NCI-H345 treated with DMSO at 0.1 percent for 48 hours (cell line): ENCODE measurements at regions not wholly inside any gene's neighbourhood (a gene's known extent, or its start where the extent isn't known, plus 50 kb on each side); places are given as distances from the start of the nearest gene placed in this dataset.
"Not testable (repeated sequence)": the region's sequence is repeated elsewhere in the genome, so short reads cannot be mapped to it uniquely, and the experiment has no call there.

Source experiments
- DNase-seq: peaks from one replicate; lab custom pipeline; 2025; ENCODE audit not compliant: unreplicated experiment; lab: John Stamatoyannopoulos, UW

- DNase-seq, result not testable (repeated sequence)
Measured at GRCh38 chr2:76697439-76697838, 824.7 kb downstream of the LRRTM4 start.

- no peak for DNase-seq
Measured at GRCh38 chr2:76692908-76693307, 829.3 kb downstream of the LRRTM4 start.

GRCh38 chr2:76688732-76689131 lies 833.4 kb downstream of the LRRTM4 start:
- DNase-seq, result no peak

GRCh38 chr2:76687923-76688322 lies 834.3 kb downstream of the LRRTM4 start:
- DNase-seq, result no peak

- no peak for DNase-seq
Measured at GRCh38 chr2:76684756-76685155, 837.4 kb downstream of the LRRTM4 start.

- no peak for DNase-seq
Measured at GRCh38 chr2:76679025-76679396, 843.2 kb downstream of the LRRTM4 start.

GRCh38 chr2:76678383-76679024 lies 843.7 kb downstream of the LRRTM4 start:
- no peak for DNase-seq

GRCh38 chr2:76675212-76675611 lies 847.0 kb downstream of the LRRTM4 start:
- DNase-seq, result no peak

GRCh38 chr2:76672798-76673197 lies 849.4 kb downstream of the LRRTM4 start:
- no peak for DNase-seq

- DNase-seq, result no peak
Measured at GRCh38 chr2:76669966-76670465, 852.2 kb downstream of the LRRTM4 start.

- no peak for DNase-seq
Measured at GRCh38 chr2:76668279-76668678, 853.9 kb downstream of the LRRTM4 start.

- no peak for DNase-seq
Measured at GRCh38 chr2:76667821-76668271, 854.3 kb downstream of the LRRTM4 start.

- DNase-seq, result no peak
Measured at GRCh38 chr2:76642129-76642528, 880.0 kb downstream of the LRRTM4 start.

GRCh38 chr2:76641506-76641905 lies 880.7 kb downstream of the LRRTM4 start:
- DNase-seq, result no peak

- no peak for DNase-seq
Measured at GRCh38 chr2:76640905-76641304, 881.3 kb downstream of the LRRTM4 start.

- DNase-seq, result no peak
Measured at GRCh38 chr2:76639171-76639680, 883.0 kb downstream of the LRRTM4 start.

- no peak for DNase-seq
Measured at GRCh38 chr2:76633276-76633921, 888.8 kb downstream of the LRRTM4 start.

GRCh38 chr2:76625101-76625500 lies 897.1 kb downstream of the LRRTM4 start:
- DNase-seq, result no peak

GRCh38 chr2:76613330-76613729 lies 902.6 kb upstream of the GCFC2 start:
- no peak for DNase-seq

GRCh38 chr2:76612764-76613163 lies 902.0 kb upstream of the GCFC2 start:
- DNase-seq, result no peak

- DNase-seq, result no peak
Measured at GRCh38 chr2:76610451-76610850, 899.7 kb upstream of the GCFC2 start.

GRCh38 chr2:76599732-76600368 lies 889.1 kb upstream of the GCFC2 start:
- DNase-seq, result peak; percentile 77
